GM19328 (cell line): ENCODE measurements at regions not wholly inside any gene's neighbourhood (a gene's known extent, or its start where the extent isn't known, plus 50 kb on each side); places are given as distances from the start of the nearest gene placed in this dataset.
"Not testable (repeated sequence)": the region's sequence is repeated elsewhere in the genome, so short reads cannot be mapped to it uniquely, and the experiment has no call there.

Experiments used
- ATAC-seq: cut with Tn5 transposase; IDR thresholded peaks from one replicate; pipeline ENCODE4 v1.9.1; 2021; ENCODE audit warnings: mild to moderate bottlenecking, moderate library complexity; ENCODE audit not compliant: unreplicated experiment

DNA sequence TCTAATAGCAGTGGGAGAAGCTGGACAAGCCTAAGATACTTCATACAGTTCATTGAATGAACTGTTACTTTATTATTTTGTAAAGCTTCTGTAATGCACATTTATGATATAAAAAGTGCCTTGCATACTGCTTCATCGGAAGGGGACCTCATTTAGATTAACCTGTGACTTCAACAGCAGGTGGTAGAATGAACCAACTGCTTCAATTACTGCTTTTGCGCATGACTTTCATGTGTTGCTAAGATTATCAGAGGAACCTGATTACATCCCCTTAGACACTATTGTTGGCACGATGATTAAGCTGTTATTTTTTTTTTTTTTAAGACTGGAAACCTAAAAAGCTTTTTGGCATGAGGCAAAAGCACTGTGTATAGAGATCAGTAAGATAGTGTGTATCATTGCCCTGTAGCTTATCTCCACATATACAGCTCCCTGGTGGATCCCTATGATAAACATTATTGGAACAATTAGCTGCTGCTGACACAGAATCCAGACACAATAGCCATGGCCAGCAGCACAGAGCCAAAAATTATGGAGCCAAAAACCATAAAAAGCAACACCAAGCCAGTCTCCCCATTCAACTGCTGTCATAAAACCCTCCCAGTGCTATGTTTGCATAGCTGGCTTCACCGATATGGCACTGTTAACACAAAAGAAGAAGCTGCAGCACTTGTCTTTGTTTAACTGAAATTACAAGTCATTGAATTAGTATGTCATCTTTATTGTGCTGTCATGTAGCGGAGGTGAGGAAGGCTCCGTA, 731.6 kb upstream of the MMS22L start:
- no peak for ATAC-seq

DNA sequence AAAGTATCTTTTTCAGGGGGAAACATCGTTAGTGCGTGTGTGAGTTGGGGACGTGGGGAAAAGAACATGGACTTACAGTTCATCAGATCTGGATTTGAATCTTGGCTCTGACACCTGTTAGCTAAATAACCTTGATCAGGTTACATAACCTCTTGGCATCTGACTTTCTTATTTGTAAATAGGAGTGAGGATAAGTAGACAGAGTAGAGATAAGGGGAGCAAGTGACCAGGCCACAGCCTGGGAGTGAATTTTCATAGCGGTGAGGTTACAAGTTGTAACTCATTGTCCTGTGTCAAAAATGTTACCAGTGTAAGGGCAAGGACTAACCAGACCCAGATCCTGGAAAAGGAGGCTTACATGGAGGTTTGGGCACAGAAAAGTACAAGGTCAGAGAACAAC, 733.5 kb upstream of the MMS22L start:
- no peak for ATAC-seq

GRCh38 chr6:98020222-98020621, 737.2 kb upstream of the MMS22L start:
- no peak for ATAC-seq

- no peak for ATAC-seq
Observed at GRCh38 chr6:98024359-98024758, 741.3 kb upstream of the MMS22L start.

DNA sequence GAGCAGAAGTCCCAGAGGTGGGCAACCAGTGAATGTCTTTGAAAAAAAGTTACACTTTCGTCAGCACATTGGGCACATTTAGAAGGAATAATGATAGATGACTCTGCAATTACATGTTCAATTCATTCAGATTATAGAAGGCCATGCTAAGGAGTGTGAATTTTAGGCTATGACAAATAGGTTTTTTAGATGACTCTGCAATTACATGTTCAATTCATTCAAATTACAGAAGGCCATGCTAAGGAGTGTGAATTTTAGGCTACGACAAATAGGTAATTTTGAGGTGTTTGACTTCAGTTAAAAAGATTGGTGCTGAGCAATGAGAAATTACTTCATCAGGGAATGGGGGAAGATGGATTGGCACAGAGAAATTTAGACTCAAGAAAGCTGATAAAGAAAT, 744.9 kb upstream of the MMS22L start:
- no peak for ATAC-seq

GRCh38 chr6:98033617-98034016, 750.6 kb upstream of the MMS22L start:
- no peak for ATAC-seq

DNA sequence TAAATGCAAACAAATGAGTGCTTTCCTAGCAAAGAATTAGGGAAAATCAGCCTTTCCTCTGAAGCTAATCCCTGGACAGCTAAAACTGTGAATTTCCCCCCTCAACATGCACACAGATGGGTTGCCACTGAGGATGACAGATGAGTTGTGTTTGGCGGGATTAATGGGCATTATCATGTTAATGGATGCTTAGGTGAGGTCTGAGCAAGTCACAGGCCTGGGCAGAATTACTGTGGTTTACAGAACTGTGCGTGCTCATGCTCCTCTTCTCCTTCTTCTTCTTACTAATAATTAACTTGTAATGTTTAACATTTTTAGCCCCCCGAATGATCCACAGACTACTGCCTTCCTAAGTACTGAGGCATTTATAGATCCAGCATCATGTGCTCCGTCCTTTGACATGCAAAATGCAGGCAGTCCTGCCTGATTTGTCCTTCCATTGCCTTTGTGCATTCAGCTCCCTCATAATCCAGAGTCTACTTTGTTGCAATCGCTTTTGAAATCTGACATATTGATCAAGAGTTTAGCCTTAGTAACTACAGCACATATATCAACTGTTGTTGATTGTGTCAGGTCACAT, 753.4 kb upstream of the MMS22L start:
- ATAC-seq, result no peak

DNA sequence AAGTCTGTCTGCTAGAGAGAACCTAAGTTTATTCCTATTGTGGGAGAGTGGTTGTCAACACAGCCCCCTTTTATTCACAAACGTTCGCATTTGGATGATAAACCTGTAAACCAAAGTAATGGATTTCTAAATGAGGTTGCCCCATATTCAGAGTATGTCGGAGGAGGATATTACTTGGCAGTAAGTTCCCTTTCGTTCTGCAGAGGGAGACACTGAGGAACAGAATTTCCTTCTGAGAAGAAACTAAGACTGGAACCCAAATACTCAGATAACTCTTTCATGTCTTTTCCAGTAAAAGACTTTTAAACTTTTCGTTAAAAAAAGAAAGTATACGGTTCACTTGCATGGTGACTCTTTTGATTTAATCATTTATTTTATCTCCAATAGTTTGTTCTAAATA, 754.6 kb upstream of the MMS22L start:
- no peak for ATAC-seq

DNA sequence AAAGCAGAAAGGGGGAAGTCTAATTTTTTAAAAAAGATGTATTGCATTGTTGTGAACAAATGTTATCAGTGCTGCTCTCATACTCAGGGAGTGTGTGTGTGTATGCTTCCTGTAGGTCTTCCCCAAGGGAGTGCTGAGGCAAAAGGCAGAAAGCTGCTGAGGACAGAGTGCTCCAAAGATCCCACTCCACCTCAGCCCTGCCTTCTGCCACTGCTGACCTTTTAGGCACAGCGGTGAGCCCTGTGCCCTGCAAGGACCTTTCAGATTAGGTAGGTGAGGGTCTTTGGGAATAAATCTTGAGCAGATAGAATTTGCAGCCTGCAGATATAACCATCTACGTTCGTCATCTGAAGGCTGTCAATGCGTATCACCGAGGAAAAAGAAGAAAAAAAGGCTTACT, 756.4 kb upstream of the MMS22L start:
- ATAC-seq, result no peak

DNA sequence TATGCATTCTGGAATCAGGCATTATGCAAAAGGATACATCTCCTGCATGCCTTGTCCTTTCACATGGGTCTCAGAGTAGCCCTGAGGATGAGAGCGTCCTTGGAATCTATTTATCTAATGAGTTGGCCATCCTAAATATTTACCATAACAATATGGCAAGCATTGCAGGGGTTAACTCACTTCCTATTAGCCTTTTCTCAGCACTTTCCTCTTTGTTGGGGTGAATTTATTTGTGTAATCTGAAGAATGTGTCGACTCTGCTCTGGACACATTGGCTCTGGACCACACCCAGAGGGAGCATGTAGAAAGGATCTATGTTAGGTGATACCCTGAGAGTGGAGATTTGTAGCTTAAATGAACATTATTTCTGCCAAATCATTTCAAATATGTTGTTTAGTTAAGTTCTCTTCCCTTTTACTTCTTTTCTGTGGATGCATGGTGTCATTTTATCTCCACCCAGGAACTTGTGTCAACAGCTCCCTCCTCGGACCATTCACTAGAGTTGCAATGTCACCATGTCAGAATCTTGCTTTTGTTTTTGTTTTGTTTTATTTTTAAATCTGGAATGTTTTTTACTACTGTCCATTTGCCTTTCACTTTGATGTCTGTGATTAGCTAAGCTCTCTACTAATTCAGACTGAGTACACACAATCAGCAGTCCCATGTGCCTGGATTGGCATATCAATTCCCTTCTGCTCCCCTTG, 757.0 kb upstream of the MMS22L start:
- no peak for ATAC-seq

GRCh38 chr6:98041056-98041455, 758.0 kb upstream of the MMS22L start:
- ATAC-seq, result no peak

GRCh38 chr6:98041921-98042320, 758.9 kb upstream of the MMS22L start:
- no peak for ATAC-seq

DNA sequence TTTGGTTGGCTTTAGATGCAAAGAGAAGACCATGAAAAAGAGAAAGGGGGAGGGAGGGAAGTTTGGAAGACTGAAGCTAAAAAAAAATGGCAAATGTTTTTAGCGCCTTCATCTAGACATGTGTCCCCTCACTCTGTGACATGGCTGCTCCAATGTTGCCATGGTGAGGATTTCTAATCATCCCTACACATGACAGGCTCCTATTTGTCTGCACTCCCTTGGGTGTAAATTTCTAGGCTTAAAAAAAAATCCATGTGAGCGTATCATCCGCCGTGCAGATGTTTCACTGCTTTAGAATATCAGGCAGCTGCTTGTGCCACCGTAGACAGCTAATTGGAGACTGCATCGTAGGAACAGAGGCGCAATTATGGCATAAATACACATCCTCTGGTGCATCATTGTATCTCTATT, 761.1 kb upstream of the MMS22L start:
- no peak for ATAC-seq

GRCh38 chr6:98044791-98045470, 761.9 kb upstream of the MMS22L start:
- no peak for ATAC-seq

DNA sequence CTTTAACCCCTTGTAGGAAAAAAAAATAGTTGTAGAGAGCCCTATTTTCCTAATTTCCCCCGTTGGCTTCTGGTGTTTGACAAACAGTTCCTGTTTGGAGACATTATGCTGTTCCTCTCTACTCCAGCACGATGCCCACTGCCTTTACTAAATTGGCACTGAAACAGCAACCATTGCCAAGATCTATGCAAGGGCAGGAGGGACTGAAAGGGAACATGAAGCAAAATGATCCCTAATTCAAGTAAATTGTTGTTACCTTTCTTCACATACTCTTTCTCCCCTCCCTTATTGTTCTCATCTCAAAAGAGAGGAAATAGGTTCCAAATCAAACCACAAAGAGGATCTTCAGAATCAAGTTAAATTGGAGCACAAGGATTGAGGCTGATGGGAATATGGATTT, 764.1 kb upstream of the MMS22L start:
- no peak for ATAC-seq

DNA sequence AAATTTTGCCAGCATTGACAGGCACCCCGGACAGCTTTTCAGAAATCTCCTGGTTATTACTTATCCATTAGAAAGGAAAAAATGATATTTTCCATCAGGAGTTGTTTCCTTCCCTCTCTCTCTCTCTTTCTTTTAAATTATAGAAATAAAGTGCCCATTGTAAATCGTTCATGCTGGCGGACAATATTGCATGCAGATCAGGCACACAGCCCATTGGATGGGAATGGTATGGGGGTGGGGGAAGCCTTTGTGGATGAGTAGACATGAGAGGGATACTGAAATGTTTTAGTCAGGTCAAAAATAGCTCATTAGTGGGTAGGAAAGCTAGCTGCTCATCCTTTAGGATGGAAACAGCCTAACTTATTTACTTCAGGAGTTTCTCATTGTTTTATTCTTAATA, 764.9 kb upstream of the MMS22L start:
- no peak for ATAC-seq

- no peak for ATAC-seq
Observed at GRCh38 chr6:98054453-98054852, 771.4 kb upstream of the MMS22L start.

DNA sequence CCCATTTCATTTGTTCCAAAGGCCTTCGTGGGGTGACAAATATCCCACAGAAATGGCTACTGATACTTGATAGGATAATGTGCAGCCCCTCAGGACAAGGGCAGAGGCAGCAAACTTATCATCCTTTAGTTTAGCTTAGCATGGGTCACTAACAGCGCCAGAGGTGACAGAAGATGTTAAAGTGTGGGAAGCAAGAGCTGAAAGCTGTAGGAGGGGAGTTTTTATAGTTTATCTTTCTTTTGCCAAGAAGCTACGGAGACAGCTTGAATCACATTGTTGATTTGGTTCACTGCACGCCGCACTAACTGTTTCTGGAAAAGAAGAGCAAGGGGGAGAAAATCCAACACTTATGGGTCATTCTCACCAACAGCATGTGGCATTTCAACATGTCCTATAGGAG, 773.9 kb upstream of the MMS22L start:
- no peak for ATAC-seq

DNA sequence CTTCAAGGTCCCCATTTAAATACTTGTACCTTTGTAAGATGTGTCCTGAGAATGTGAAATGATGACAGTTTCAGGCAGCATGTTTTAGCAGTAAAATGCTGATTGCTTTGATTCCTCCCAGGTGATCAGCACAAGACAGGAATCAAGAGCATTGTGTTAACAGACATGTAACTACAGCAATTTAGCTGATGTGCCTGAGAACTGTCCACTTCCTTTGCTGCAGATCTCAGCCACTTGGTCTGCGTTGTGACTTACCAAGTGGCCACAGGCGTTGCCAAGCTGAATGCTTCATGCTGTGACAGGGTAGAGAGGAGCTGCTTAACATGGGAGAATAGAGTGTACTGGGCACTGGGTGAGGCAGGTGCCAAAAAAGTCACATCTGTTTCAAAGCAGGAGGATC, 767.0 kb upstream of the POU3F2 start:
- ATAC-seq, result no peak

DNA sequence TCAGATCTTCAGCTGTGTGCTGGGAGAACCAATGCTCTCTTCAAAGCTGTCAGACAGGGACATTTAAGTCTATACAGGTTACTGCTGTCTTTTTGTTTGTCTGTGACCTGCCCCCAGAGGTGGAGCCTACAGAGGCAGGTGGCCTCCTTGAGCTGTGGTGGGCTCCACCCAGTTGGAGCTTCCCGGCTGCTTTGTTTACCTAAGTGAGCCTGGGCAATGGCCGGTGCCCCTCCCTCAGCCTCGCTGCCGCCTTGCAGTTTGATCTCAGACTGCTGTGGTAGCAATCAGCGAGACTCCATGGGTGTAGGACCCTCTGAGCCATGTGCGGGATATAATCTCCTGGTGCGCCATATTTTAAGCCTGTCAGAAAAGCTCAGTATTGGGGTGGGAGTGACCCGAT, 745.8 kb upstream of the POU3F2 start:
- ATAC-seq, result not testable (repeated sequence)

DNA sequence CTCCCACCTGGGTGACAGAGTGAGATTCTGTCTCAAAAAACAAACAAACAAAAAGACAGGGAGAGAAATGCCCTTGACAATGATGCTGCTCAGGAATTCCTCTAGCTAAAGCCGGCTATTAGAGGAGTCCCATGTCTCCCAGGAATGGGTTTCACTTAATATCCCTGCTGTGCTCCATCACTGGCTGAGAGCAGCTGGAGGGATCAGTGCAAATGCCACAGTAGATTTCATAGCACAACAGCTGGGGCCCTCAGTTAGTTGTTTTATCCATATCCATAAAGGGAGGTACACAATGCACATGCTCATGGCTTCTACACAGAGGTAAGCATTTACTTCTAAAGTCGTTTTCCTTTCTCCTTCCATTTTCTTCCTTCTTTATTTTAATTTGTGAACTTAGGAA, 742.0 kb upstream of the POU3F2 start:
- no peak for ATAC-seq

GRCh38 chr6:98094696-98095095, 739.7 kb upstream of the POU3F2 start:
- no peak for ATAC-seq
